MM.1S (cell line): ENCODE measurements at regions not wholly inside any gene's neighbourhood (a gene's known extent, or its start where the extent isn't known, plus 50 kb on each side); places are given as distances from the start of the nearest gene placed in this dataset.

ENCODE experiments used
- DNase-seq: peaks from one replicate; pipeline ENCODE4 v3.0.0-alpha.2; 2015
- H2AFZ ChIP-seq: fragments of 300-600 bp; sonication (generic); 2 replicates; pipeline ENCODE4 v1.6.0; 2016; ENCODE audit warnings: antibody characterized with exemption, low read length
- H3F3A ChIP-seq: fragments of 300-600 bp; sonication (generic); 2 replicates; pipeline ENCODE4 v1.6.1; 2016; ENCODE audit warnings: mild to moderate bottlenecking, antibody characterized with exemption, low read length, moderate library complexity, mixed read lengths; ENCODE audit not compliant: insufficient read depth
- H3K27ac ChIP-seq: fragments of 300-600 bp; sonication (generic); 2 replicates; pipeline ENCODE4 v1.5.1; 2016; ENCODE audit warnings: mild to moderate bottlenecking, low read length
- H3K27me3 ChIP-seq: fragments of 300-600 bp; sonication (generic); replicated peaks from 2 replicates; pipeline ENCODE4 v1.6.0; 2016; ENCODE audit warnings: low read length; ENCODE audit not compliant: insufficient read depth
- H3K36me3 ChIP-seq: fragments of 300-600 bp; sonication (generic); replicated peaks from 2 replicates; pipeline ENCODE4 v1.6.1; 2016; ENCODE audit warnings: mild to moderate bottlenecking, low read length, mixed read lengths; ENCODE audit not compliant: insufficient read depth
- H3K4me1 ChIP-seq: fragments of 300-600 bp; sonication (generic); 2 replicates; pipeline ENCODE4 v1.6.1; 2016; ENCODE audit warnings: low read length, mixed read lengths
- H3K4me2 ChIP-seq: fragments of 300-600 bp; sonication (generic); 2 replicates; pipeline ENCODE4 v1.6.0; 2016; ENCODE audit warnings: low read depth, low read length
- H3K4me3 ChIP-seq: fragments of 300-600 bp; sonication (generic); 2 replicates; pipeline ENCODE4 v1.5.1; 2016; ENCODE audit warnings: low read length, mixed read lengths
- H3K79me2 ChIP-seq: fragments of 300-600 bp; sonication (generic); 2 replicates; pipeline ENCODE4 v1.6.1; 2016; ENCODE audit warnings: mixed run types, low read length, mixed read lengths
- H3K9ac ChIP-seq: fragments of 300-600 bp; sonication (generic); 2 replicates; pipeline ENCODE4 v1.6.1; 2016; ENCODE audit warnings: low read length, mixed read lengths
- H3K9me2 ChIP-seq: fragments of 300-600 bp; sonication (generic); replicated peaks from 2 replicates; pipeline ENCODE4 v1.6.1; 2016; ENCODE audit warnings: mild to moderate bottlenecking, low read length, mixed read lengths; ENCODE audit not compliant: insufficient read depth
- H3K9me3 ChIP-seq: fragments of 300-600 bp; sonication (generic); replicated peaks from 2 replicates; pipeline ENCODE4 v1.6.1; 2016; ENCODE audit warnings: mild to moderate bottlenecking, low read length, mixed read lengths; ENCODE audit not compliant: insufficient read depth
- H4K20me1 ChIP-seq: fragments of 300-600 bp; sonication (generic); 2 replicates; pipeline ENCODE4 v1.6.1; 2016; ENCODE audit warnings: mild to moderate bottlenecking, low read length, moderate library complexity, mixed read lengths; ENCODE audit not compliant: insufficient read depth
- EZH2 ChIP-seq: fragments of 300-600 bp; sonication (generic); optimal IDR thresholded peaks from 2 replicates; pipeline ENCODE3; 2017; ENCODE audit warnings: low read depth, mild to moderate bottlenecking, antibody characterized with exemption, low read length, mixed read lengths
- EZH2phosphoT487 ChIP-seq: fragments of 300-600 bp; sonication (generic); IDR thresholded peaks from 2 replicates; pipeline ENCODE4 v1.6.1; 2018; ENCODE audit warnings: antibody characterized with exemption, low read length
- TF ChIP-seq, protein P1 (sequence below): fragments of 300-600 bp; sonication (generic); IDR thresholded peaks from 2 replicates; pipeline ENCODE4 v1.5.1; 2016; ENCODE audit warnings: antibody characterized with exemption, low read length, mixed read lengths

DNA sequence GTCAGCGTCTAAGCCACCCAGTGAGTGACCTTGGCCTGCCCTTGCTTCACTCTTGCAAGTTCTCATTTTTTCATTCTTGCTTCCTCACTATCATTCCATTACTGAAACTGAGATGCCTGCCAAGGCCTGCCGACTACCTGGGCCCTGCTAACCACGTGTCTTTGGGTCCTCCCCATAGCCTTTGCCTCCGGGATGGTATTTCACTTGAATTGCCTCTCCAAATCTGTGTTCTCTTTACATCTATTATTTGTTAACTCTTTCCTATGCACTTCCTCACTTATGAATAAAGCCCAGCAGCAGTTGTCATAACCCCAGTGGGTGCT is 234.6 kb downstream of the SNX10 start:
- no peak for DNase-seq

DNA sequence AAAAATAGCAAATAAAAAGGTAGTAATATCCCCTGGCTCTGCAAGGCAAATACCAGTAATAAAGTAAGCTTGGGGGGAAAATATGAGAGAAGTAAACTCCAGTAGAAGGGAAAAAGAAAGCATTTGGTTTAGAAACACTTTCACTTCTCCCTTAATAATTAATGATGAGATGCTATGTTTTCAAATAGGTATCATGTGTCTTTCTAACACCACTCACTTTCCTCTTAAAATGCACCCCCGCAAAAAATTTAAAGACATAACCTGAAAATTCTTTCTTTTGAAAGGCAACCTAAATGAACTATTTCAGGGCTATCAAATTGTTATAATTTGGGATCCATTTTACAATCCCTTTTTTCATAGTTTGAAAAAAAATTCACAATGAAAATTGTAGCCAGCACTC is 240.3 kb downstream of the SNX10 start:
- Histone ChIP-seq H3K79me2 (no peaks in the 10 kb centered on the region), H3F3A (no peaks in the 10 kb centered on the region), H2AFZ (no peak overlapping the region), H3K9me2 (no peaks in the 10 kb centered on the region), H3K27ac (no peak overlapping the region), H3K9ac (no peak overlapping the region), H3K9me3 (no peaks in the 10 kb centered on the region), H3K4me2 (no peak overlapping the region), H3K27me3 (no peaks in the 10 kb centered on the region), H4K20me1 (no peaks in the 10 kb centered on the region), H3K4me1 (no peaks in the 10 kb centered on the region), H3K4me3 (no peak overlapping the region), H3K36me3 (no peaks in the 10 kb centered on the region)
- TF ChIP-seq EZH2phosphoT487 (no peak), EZH2 (no peak)
- TF ChIP-seq, protein P1, sequence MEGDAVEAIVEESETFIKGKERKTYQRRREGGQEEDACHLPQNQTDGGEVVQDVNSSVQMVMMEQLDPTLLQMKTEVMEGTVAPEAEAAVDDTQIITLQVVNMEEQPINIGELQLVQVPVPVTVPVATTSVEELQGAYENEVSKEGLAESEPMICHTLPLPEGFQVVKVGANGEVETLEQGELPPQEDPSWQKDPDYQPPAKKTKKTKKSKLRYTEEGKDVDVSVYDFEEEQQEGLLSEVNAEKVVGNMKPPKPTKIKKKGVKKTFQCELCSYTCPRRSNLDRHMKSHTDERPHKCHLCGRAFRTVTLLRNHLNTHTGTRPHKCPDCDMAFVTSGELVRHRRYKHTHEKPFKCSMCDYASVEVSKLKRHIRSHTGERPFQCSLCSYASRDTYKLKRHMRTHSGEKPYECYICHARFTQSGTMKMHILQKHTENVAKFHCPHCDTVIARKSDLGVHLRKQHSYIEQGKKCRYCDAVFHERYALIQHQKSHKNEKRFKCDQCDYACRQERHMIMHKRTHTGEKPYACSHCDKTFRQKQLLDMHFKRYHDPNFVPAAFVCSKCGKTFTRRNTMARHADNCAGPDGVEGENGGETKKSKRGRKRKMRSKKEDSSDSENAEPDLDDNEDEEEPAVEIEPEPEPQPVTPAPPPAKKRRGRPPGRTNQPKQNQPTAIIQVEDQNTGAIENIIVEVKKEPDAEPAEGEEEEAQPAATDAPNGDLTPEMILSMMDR: no peak
- no peak for DNase-seq

More for the DNA sequence above, 234.6 kb downstream of the SNX10 start:
- no peaks in the 10 kb centered on the region for H3F3A ChIP-seq
- H3K4me3 ChIP-seq: no peak overlapping the region
- no peaks in the 10 kb centered on the region for H4K20me1 ChIP-seq
- no peaks in the 10 kb centered on the region for H3K79me2 ChIP-seq
- H3K36me3 ChIP-seq: no peaks in the 10 kb centered on the region
- H3K27me3 ChIP-seq: no peaks in the 10 kb centered on the region
- H3K4me1 ChIP-seq: no peaks in the 10 kb centered on the region
- H2AFZ ChIP-seq: no peak overlapping the region
- H3K9me2 ChIP-seq: no peaks in the 10 kb centered on the region
- no peak overlapping the region for H3K9ac ChIP-seq
- no peak overlapping the region for H3K4me2 ChIP-seq
- TF ChIP-seq EZH2phosphoT487 (no peak), EZH2 (no peak)
- TF ChIP-seq, protein P1: no peak
- no peaks in the 10 kb centered on the region for H3K9me3 ChIP-seq
- H3K27ac ChIP-seq: no peak overlapping the region

DNA sequence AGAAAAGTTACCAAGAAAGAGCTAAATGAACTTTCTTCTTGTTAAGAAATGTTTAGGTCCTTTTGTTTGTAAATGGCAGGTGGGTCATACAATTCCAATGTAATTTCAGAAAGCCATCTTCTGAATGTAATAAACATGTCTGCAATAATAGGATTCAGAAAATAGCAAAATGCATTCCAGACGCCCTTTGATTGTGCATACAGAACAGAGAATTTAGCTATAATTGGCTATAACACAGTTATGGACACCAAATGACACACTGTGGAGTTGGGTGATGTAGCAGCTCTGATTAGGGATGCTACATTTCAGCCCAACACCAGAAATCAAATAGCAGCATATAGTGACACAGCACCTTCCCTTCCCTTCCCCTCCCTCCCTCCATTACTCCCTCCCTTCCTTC is 240.8 kb downstream of the SNX10 start:
- Histone ChIP-seq H3K27me3 (no peaks in the 10 kb centered on the region), H3K27ac (no peak overlapping the region), H3K36me3 (no peaks in the 10 kb centered on the region), H3K4me2 (no peak overlapping the region), H4K20me1 (no peaks in the 10 kb centered on the region), H3F3A (no peaks in the 10 kb centered on the region), H3K4me3 (no peak overlapping the region), H3K9me2 (no peaks in the 10 kb centered on the region), H3K9ac (no peak overlapping the region), H3K79me2 (no peaks in the 10 kb centered on the region), H3K4me1 (no peaks in the 10 kb centered on the region), H3K9me3 (no peaks in the 10 kb centered on the region), H2AFZ (no peak overlapping the region)
- no peak for DNase-seq
- TF ChIP-seq EZH2phosphoT487 (no peak), EZH2 (no peak)
- TF ChIP-seq, protein P1: no peak

DNA sequence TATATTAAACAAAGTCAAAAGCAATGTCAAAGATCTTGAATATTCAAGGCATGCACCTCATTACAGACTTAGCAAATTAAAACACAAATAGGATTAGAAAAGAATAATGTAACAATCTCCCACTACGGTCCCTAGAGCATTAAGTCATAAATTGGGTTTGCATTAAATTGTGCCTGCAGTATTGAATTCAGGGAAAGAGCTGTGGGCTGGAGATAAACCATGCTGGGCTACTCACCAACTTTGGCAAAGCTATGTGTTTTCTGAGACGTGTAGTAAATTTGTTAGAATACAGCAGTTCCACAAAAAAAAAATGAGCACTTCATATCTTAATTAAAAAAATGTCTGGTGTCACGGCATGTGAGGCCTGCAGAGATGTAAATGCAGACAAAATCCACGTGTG is 241.6 kb downstream of the SNX10 start:
- Histone ChIP-seq H3F3A (no peaks in the 10 kb centered on the region), H3K27me3 (no peaks in the 10 kb centered on the region), H3K4me2 (no peak overlapping the region), H3K27ac (no peak overlapping the region), H3K9me2 (no peaks in the 10 kb centered on the region), H2AFZ (no peak overlapping the region), H3K4me3 (no peak overlapping the region), H3K9me3 (no peaks in the 10 kb centered on the region), H3K36me3 (no peaks in the 10 kb centered on the region), H4K20me1 (no peaks in the 10 kb centered on the region), H3K79me2 (no peaks in the 10 kb centered on the region), H3K9ac (no peak overlapping the region), H3K4me1 (no peaks in the 10 kb centered on the region)
- no peak for DNase-seq
- TF ChIP-seq, protein P1: no peak
